ENCODE measurements at regions not wholly inside any gene's neighbourhood (a gene's known extent, or its start where the extent isn't known, plus 50 kb on each side); places are given as distances from the start of the nearest gene placed in this dataset.
"Not testable (repeated sequence)": the region's sequence is repeated elsewhere in the genome, so short reads cannot be mapped to it uniquely, and the experiment has no call there.

DNA sequence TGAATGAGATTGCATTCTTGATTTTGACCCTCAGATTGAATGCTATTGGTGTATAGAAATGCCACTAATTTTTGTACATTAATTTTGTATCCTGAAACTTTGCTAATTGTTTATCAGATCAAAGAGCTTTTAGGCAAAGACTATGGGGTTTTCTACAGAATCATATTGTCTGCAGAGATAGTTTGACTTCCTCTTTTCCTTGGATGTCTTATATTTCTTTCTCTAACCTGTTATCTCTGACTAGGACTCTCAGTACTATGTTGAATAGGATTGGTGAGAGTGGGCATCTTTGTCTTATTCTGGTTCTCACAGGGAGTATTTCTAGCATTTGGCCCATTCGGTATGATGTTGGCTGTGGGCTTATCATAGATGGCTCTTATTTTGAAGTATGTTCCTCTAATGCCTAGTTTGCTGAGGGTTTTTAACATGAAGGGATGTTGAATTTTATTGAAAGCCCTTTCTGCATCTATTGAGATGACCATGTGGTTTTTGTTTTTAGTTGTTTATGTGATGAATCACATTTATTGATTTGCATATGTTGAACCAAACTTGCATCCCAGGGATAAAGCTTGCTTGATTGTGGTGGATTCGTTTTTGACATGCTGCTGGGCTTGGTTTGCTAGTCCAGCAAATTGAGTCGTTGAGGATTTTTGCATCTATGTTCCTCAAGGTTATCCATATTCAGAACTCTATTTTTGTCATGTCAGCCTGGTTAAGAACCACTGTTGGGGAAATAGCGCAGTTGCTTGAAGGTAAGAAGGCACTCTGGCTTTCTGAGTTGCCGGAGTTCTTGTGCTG lies 85.8 kb upstream of the NOTCH2NLA start:
- TF ChIP-seq, protein P1, sequence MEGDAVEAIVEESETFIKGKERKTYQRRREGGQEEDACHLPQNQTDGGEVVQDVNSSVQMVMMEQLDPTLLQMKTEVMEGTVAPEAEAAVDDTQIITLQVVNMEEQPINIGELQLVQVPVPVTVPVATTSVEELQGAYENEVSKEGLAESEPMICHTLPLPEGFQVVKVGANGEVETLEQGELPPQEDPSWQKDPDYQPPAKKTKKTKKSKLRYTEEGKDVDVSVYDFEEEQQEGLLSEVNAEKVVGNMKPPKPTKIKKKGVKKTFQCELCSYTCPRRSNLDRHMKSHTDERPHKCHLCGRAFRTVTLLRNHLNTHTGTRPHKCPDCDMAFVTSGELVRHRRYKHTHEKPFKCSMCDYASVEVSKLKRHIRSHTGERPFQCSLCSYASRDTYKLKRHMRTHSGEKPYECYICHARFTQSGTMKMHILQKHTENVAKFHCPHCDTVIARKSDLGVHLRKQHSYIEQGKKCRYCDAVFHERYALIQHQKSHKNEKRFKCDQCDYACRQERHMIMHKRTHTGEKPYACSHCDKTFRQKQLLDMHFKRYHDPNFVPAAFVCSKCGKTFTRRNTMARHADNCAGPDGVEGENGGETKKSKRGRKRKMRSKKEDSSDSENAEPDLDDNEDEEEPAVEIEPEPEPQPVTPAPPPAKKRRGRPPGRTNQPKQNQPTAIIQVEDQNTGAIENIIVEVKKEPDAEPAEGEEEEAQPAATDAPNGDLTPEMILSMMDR (IDR thresholded peaks at IDR 0.05), result not testable (repeated sequence)
- not testable (repeated sequence) for TF ChIP-seq POLR2A (IDR thresholded peaks at IDR 0.05)

Measured in testis (tissue), 2 donors.